BJ (cell line): ENCODE measurements at regions not wholly inside any gene's neighbourhood (a gene's known extent, or its start where the extent isn't known, plus 50 kb on each side); places are given as distances from the start of the nearest gene placed in this dataset.

ENCODE experiments used
- CTCF ChIA-PET: fragments of 350-600 bp; formaldehyde crosslinking; extraction: SDS; loops from one replicate; lab custom pipeline; 2021; ENCODE audit warnings: antibody characterized with exemption, inconsistent platforms; lab: Yijun Ruan, JAX
- POLR2A ChIA-PET: fragments of 300-600 bp; sonication (Branson Sonifier 250); formaldehyde crosslinking; extraction: SDS; loops from one replicate; lab custom pipeline; 2021; ENCODE audit warnings: antibody characterized with exemption; lab: Charles Lee
- DNase-seq: peaks from one replicate; pipeline ENCODE4 v3.0.0-alpha.2; 2011; ENCODE audit warnings: low read depth
- H3K27me3 ChIP-seq: 2 replicates; pipeline ENCODE4 v1.6.0; 2011; ENCODE audit warnings: low read length; ENCODE audit not compliant: control insufficient read depth, insufficient read depth
- H3K36me3 ChIP-seq: 2 replicates; pipeline ENCODE4 v1.5.1; 2011; ENCODE audit warnings: low read length; ENCODE audit not compliant: control insufficient read depth, insufficient read depth
- H3K4me3 ChIP-seq: 2 replicates; pipeline ENCODE4 v1.5.1; 2011; ENCODE audit warnings: low read depth, mild to moderate bottlenecking, control low read depth, low read length
- TF ChIP-seq, protein P1 (sequence below): IDR thresholded peaks from 2 replicates; pipeline ENCODE4 v1.5.1; 2011; ENCODE audit warnings: low read depth, mild to moderate bottlenecking, control low read depth, inconsistent platforms, low read length, moderate library complexity; ENCODE audit not compliant: insufficient read depth

DNA sequence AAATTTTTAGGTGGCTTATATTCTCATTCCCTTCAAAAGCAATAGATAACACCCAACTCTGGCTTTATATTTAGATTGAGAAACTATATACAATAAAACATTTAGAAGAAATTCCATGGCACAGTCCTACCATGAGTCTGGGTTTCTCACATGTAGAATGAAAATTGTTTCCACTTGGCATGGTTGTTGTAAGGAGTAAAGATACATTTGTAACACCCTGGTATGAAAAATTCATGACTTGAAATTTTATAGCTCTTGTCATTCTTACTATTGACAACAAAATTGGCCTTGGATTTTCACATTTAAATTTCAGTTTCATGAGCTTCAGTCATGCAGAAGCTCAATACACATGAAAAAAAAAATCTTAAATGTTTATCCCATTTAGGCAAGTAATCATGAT, 92.5 kb upstream of the CBLN2 start:
- CTCF ChIA-PET, result no interaction called here

DNA sequence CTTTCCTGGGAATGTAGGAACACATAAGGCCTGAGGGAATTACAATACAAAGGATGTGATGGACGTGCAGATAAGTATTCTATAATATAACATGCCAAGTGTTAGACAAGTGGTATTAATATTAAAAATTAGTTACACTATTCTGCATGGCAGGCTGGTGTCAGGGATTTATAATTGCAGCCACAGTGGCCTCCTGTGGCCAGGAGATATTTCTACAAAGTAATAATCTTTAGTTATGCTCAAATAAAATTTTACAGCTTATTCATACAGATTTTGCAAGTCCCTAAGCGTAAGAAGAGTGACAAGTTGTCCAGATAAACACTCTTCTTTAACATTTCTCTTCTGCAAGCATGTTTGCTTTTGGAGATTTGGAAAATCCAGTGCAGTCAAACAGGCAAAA, 90.4 kb upstream of the CBLN2 start:
- ChIA-PET POLR2A (no interaction called here), CTCF (no interaction called here)
- DNase-seq, result no peak
- Histone ChIP-seq H3K27me3 (no peaks in the 10 kb centered on the region), H3K36me3 (no peaks in the 10 kb centered on the region), H3K4me3 (no peak overlapping the region)
- TF ChIP-seq, protein P1, sequence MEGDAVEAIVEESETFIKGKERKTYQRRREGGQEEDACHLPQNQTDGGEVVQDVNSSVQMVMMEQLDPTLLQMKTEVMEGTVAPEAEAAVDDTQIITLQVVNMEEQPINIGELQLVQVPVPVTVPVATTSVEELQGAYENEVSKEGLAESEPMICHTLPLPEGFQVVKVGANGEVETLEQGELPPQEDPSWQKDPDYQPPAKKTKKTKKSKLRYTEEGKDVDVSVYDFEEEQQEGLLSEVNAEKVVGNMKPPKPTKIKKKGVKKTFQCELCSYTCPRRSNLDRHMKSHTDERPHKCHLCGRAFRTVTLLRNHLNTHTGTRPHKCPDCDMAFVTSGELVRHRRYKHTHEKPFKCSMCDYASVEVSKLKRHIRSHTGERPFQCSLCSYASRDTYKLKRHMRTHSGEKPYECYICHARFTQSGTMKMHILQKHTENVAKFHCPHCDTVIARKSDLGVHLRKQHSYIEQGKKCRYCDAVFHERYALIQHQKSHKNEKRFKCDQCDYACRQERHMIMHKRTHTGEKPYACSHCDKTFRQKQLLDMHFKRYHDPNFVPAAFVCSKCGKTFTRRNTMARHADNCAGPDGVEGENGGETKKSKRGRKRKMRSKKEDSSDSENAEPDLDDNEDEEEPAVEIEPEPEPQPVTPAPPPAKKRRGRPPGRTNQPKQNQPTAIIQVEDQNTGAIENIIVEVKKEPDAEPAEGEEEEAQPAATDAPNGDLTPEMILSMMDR, result no peak

More for the DNA sequence above, 92.5 kb upstream of the CBLN2 start:
- Histone ChIP-seq H3K4me3 (no peak overlapping the region), H3K27me3 (no peaks in the 10 kb centered on the region), H3K36me3 (no peaks in the 10 kb centered on the region)
- POLR2A ChIA-PET, result no interaction called here
- TF ChIP-seq, protein P1, result no peak
- DNase-seq, result no peak

DNA sequence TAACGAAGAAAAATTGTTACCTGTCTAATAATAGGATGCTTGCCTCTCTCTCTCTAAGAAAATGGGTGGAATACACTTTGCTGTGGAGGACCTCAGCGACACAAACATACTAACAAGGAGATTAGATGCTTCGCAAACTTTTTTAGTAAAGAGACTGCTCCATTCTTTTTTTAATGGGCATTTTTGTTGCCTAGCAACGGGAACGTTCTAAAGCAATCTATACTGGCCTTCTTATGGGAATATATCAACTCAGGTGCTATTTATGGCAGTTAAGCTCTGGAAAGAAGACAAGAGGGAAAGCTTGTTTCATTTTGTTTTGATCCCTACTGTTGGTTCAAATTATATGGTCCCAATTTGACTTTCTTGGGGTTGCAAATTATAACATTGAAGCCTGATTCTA, 86.8 kb upstream of the CBLN2 start:
- POLR2A ChIA-PET, result no interaction called here
- DNase-seq, result no peak
- Histone ChIP-seq H3K4me3 (no peak overlapping the region), H3K27me3 (no peaks in the 10 kb centered on the region), H3K36me3 (no peaks in the 10 kb centered on the region)
- TF ChIP-seq, protein P1, result no peak
- CTCF ChIA-PET, result no interaction called here

DNA sequence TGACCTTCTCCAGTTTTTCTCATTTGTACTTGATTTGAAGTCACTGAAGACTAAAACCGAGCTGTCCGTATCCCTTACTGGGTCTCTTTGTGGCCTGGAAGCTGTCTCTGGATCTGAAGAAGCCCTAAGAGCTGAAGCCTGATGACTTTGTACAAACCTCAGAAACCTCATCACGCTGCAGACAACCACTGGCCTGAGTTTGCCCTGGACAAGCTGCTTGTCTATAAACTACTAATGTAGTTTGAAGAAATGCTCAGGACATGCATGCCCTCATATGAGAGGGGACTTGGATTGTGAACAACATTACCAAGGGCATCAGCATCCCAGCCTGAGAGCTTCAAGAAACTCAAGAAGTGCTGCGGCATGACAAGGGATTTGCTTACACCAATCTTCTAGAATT, 79.3 kb upstream of the CBLN2 start:
- ChIA-PET POLR2A (no interaction called here), CTCF (no interaction called here)
- no peaks in the 10 kb centered on the region for H3K36me3 ChIP-seq
- TF ChIP-seq, protein P1, result no peak
- DNase-seq, result no peak
- H3K27me3 ChIP-seq, result no peaks in the 10 kb centered on the region
- no peak overlapping the region for H3K4me3 ChIP-seq

DNA sequence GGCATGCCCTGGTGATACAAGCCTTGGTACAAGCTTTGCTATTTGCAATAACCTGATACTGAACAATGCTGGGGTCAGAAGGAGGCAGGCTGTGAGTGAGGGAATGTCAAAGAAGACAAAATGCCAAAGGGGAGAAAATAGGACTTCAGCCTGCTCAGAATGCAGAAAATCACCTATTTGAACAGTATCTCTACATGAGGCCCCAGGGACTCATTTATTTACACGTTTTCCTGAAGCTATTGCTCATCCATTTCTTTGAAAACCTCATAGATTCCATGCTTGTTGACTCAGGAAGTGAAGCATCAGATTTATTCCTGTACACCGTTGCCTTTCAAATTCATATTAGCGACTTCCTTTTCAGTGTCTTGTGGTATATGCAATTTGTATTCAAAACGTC, 69.4 kb upstream of the CBLN2 start:
- DNase-seq, result no peak
- no peaks in the 10 kb centered on the region for H3K27me3 ChIP-seq
- CTCF ChIA-PET, result no interaction called here
- no peak overlapping the region for H3K4me3 ChIP-seq
- POLR2A ChIA-PET, result no interaction called here
- H3K36me3 ChIP-seq, result no peaks in the 10 kb centered on the region
- TF ChIP-seq, protein P1, result no peak
